Fibroblast of mammary gland (primary cell): ENCODE measurements at regions not wholly inside any gene's neighbourhood (a gene's known extent, or its start where the extent isn't known, plus 50 kb on each side); places are given as distances from the start of the nearest gene placed in this dataset.

Source experiments
- DNase-seq: peaks from one replicate; pipeline ENCODE4 v3.0.0-alpha.2; 2010; ENCODE audit warnings: low read depth
- H3K4me3 ChIP-seq: 2 replicates; pipeline ENCODE4 v1.5.1; 2011; ENCODE audit warnings: low read depth, mild to moderate bottlenecking, low read length, moderate library complexity; ENCODE audit not compliant: control insufficient read depth
- TF ChIP-seq, protein P1 (sequence below): conservative IDR thresholded peaks from 2 replicates; pipeline ENCODE4 v1.5.1; 2011; ENCODE audit warnings: low read depth, low read length, inconsistent platforms; ENCODE audit not compliant: control insufficient read depth, insufficient read depth

DNA sequence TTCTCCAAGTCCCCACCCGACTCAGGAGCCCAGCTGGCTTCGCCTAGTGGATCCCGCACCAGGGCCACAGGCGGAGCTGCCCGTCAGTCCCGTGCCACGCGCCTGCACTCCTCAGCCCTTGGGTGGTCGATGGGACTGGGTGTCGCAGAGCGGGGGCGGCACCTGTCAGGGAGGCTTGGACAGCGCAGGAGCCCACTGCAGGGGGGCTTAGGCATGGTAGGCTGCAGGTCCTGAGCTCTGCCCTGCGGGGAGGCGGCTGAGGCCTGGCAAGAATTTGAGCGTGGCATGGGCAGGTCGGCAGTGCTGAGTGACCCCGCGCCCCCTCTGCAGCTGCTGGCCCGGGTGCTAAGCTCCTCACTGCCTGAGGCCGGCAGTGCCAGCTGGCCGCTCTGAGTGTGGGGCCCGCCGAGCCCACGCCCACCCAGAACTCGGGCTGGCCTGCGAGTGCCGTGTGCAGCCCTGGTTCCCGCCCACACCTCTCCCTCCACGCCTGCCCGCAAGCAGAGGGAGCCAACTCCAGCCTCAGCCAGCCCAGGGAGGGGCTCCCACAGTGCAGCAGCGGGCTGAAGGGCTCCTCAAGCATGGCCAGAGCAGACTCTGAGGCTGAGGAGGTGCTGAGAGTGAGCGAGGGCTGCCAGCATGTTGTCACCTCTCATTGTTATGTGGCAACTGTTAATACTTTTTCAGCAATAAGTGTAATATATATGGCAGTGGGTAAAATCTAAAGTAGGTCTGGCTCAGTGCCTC is 548.4 kb upstream of the BRINP3 start:
- no peak for DNase-seq
- no peak overlapping the region for H3K4me3 ChIP-seq
- TF ChIP-seq, protein P1, sequence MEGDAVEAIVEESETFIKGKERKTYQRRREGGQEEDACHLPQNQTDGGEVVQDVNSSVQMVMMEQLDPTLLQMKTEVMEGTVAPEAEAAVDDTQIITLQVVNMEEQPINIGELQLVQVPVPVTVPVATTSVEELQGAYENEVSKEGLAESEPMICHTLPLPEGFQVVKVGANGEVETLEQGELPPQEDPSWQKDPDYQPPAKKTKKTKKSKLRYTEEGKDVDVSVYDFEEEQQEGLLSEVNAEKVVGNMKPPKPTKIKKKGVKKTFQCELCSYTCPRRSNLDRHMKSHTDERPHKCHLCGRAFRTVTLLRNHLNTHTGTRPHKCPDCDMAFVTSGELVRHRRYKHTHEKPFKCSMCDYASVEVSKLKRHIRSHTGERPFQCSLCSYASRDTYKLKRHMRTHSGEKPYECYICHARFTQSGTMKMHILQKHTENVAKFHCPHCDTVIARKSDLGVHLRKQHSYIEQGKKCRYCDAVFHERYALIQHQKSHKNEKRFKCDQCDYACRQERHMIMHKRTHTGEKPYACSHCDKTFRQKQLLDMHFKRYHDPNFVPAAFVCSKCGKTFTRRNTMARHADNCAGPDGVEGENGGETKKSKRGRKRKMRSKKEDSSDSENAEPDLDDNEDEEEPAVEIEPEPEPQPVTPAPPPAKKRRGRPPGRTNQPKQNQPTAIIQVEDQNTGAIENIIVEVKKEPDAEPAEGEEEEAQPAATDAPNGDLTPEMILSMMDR, result no peak

DNA sequence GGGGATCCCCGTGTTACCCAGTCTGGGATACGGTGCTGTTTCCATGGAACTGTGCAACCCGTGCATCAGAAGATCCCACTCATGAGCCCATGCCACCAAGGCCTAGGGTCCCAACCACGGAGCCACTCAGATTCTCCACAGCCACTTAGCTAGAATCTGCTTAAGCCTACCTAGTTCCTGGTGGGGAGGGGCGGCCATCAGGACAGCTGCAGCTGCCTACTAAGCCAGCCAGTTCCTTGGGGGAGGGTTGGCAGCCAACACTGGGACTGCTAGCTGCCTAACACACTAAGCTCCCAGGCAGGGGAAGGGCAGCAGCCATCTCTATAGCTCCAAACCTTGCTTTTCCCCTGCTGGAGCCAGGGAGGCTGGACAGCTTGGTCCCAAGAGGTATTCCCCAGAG is 549.2 kb upstream of the BRINP3 start:
- DNase-seq, result no peak
- TF ChIP-seq, protein P1, result no peak

DNA sequence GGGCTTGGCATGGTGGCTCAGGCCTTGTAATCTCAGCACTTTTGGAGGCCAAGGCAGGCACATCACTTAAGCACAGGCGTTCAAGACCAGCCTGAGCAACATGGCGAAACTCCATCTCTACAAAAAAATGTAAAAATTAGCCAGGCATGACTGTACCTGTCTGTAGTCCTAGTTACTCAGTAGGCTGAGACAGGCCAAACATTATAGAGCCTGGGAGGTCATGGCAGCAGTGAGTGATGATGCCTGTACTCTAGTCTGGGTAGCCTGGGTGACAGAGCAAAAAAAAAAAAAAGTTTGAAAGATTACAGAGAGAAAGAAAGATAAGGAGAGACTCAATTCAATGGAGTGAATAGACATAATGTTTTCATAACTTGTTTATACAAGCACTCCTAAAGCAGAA is 556.5 kb upstream of the BRINP3 start:
- TF ChIP-seq, protein P1, result no peak
- no peak for DNase-seq
- no peak overlapping the region for H3K4me3 ChIP-seq

More for the DNA sequence above, 549.2 kb upstream of the BRINP3 start:
- H3K4me3 ChIP-seq, result no peak overlapping the region

DNA sequence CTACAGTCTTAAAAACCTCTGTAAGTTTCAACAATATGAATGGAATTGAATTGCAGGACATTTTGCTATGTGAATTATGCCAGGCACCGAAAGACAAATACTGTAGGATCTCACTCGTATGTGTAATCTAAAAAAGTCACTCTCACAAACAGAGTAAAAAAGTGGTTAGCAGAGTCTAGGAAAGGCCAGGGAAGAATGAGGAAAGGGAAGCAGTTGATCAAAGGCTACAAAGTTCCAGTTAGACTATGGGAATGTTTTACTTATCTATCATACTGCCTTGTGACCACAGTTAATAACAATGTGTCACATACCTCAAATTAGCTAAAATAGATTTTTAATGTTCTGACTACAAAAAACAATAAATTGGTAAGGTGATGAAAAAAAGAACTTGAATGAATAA is 565.4 kb upstream of the BRINP3 start:
- TF ChIP-seq, protein P1, result no peak
- H3K4me3 ChIP-seq, result no peak overlapping the region
- no peak for DNase-seq

DNA sequence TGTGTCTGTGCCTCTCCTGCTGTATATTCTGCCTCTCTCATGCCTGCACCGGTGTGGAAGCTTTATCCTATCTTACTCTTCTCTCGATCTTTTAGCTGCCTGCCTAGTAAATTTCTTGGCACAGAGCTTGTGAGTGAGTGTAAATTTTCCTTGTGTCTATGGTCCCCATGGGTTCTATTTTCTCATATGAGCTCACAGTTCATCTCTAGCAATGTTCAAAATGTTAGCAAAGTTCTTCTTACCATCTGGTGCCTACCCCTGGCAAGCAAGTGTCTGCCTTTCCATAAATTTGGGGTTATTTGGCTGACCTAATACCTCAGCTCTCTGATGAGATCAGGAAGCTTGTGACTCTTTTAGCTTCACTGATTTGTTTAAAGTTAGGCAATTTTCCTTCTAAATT is 572.1 kb upstream of the BRINP3 start:
- TF ChIP-seq, protein P1, result no peak
- no peak overlapping the region for H3K4me3 ChIP-seq
- DNase-seq, result no peak

DNA sequence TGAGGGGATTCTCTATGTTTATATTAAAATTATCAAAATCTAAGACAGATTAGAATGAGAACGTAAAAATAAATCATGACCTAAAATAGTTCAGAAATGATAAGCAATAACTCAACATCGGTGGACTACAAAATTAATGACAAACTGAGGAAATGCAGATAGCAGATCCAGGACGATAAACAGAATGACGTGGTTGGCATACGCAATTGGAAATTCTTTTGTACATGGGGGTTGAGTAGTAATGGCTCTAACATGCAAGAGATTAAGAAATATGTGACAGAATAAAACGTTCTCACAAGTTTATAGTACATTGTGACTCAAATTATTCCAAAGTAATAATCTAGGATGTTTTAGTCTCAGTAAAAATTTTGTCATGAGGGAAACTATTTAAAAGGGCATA is 575.2 kb upstream of the BRINP3 start:
- TF ChIP-seq, protein P1, result no peak

More for the DNA sequence above, 575.2 kb upstream of the BRINP3 start:
- H3K4me3 ChIP-seq, result no peak overlapping the region
- no peak for DNase-seq
